ENCODE measurements at regions not wholly inside any gene's neighbourhood (a gene's known extent, or its start where the extent isn't known, plus 50 kb on each side); places are given as distances from the start of the nearest gene placed in this dataset.

- ChIA-PET CTCF (interaction anchor here (0.6 kb wide), 1 partner anchor 136 kb away, joined by 3 read pairs; no protein-coding TSS in a partner anchor), POLR2A (ENCODE audit: unreplicated experiment) (no interaction called here)
- H3K36me3 ChIP-seq (ENCODE audit: low read depth, low read length): no peaks in the 10 kb centered on the region
- intact Hi-C loops (cut with micrococcal nuclease): no loop called here
- H3K4me2 ChIP-seq (ENCODE audit: low read length): peak overlapping the region; percentile 43; the same call in 1 of the 2 replicates
- no peaks in the 10 kb centered on the region for H4K20me1 ChIP-seq (ENCODE audit: low read length)
- no peaks in the 10 kb centered on the region for H3F3A ChIP-seq (ENCODE audit: low read length, unreplicated experiment)
- peak; percentile 56 for ATAC-seq
- no peaks in the 10 kb centered on the region for H3K9me3 ChIP-seq (ENCODE audit: low read length)
- H3K4me1 ChIP-seq (ENCODE audit: insufficient read depth, low read length): peaks cover 24% of the 10 kb centered on the region
- H2AFZ ChIP-seq (ENCODE audit: low read length): no peak overlapping the region
- H3K27me3 ChIP-seq (ENCODE audit: low read length): no peaks in the 10 kb centered on the region
- TF ChIP-seq EZH2 (IDR thresholded peaks at IDR 0.05; ENCODE audit: low read length, unreplicated experiment) (no peak), CTCF (conservative IDR thresholded peaks at IDR 0.05; ENCODE audit: low read depth, low read length) (no peak), EZH2phosphoT487 (IDR thresholded peaks at IDR 0.05; ENCODE audit: borderline replicate concordance, low read length) (no peak)
- BruUV-seq (replicated peaks): no TSS peak
- no peak overlapping the region for H3K9ac ChIP-seq (ENCODE audit: low read length)
- peak; percentile 83 for DNase-seq
- H3K9me2 ChIP-seq (replicated peaks; ENCODE audit: low read length): no peaks in the 10 kb centered on the region
- no peak overlapping the region for H3K27ac ChIP-seq (ENCODE audit: low read length)
- no peak overlapping the region for H3K4me3 ChIP-seq (ENCODE audit: low read length)
- no peaks in the 10 kb centered on the region for H3K79me2 ChIP-seq (ENCODE audit: low read length)
These were observed 127.6 kb upstream of the LMO4 start for GRCh38 chr1:87200875-87201638.

DNA sequence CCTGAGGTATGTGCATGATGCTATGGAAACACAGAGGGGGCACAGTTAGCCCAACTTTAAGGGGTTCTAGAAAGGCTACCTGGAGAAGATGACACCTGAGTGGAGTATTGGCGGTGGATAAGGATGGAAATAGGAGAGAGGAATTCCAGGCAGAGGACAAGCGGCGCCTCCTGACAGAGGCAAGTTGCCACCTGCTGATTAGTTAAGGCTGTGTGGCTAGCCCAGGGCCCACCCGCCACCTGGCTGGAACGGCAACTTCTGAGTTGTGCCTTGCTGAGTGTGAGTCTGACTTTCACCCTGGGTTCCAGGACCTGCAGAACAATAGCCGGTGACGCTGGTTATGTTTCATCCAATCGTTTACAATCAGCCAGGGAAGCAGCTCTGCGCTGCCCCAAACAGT lies 126.9 kb upstream of the LMO4 start:
- Histone ChIP-seq H3K36me3 (ENCODE audit: low read depth, low read length) (no peaks in the 10 kb centered on the region), H3K27ac (ENCODE audit: low read length) (no peak overlapping the region), H3K9ac (ENCODE audit: low read length) (no peak overlapping the region), H3K4me3 (ENCODE audit: low read length) (no peak overlapping the region), H3K9me2 (replicated peaks; ENCODE audit: low read length) (no peaks in the 10 kb centered on the region), H3K79me2 (ENCODE audit: low read length) (no peaks in the 10 kb centered on the region), H3K4me1 (ENCODE audit: insufficient read depth, low read length) (peaks cover 24% of the 10 kb centered on the region), H3K27me3 (ENCODE audit: low read length) (no peaks in the 10 kb centered on the region), H3K9me3 (ENCODE audit: low read length) (no peaks in the 10 kb centered on the region), H3F3A (ENCODE audit: low read length, unreplicated experiment) (no peaks in the 10 kb centered on the region), H4K20me1 (ENCODE audit: low read length) (no peaks in the 10 kb centered on the region), H2AFZ (ENCODE audit: low read length) (no peak overlapping the region), H3K4me2 (ENCODE audit: low read length) (no peak overlapping the region)
- DNase-seq (no peak), ATAC-seq (no peak)
- TF ChIP-seq EZH2 (IDR thresholded peaks at IDR 0.05; ENCODE audit: low read length, unreplicated experiment): no peak
- intact Hi-C loops (cut with micrococcal nuclease): no loop called here
- ChIA-PET CTCF (no interaction called here), POLR2A (ENCODE audit: unreplicated experiment) (no interaction called here)
- BruUV-seq (replicated peaks): no TSS peak

DNA sequence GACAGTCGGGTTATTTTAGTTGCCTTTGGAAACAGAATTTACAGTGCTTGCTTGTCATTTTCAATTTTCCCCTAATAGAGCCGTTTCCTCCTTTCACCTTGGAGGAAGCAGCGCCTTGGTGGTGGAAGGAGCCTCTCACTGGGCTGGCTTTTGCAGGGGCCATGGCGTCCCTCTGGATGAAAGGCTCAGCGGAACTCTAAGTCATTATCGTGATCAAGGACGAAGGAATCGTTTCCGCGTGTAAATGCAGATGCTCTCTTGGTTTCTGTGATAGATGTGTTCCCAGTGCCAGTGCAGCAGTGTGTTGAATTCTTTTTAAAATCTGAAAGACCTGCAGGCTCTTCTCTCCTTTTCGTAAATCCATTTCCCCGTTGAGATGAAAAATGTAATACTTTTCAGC lies 126.2 kb upstream of the LMO4 start:
- no peak overlapping the region for H3K4me3 ChIP-seq (ENCODE audit: low read length)
- no peaks in the 10 kb centered on the region for H4K20me1 ChIP-seq (ENCODE audit: low read length)
- H3K27me3 ChIP-seq (ENCODE audit: low read length): no peaks in the 10 kb centered on the region
- H3K9me3 ChIP-seq (ENCODE audit: low read length): no peaks in the 10 kb centered on the region
- H2AFZ ChIP-seq (ENCODE audit: low read length): no peak overlapping the region
- H3K4me1 ChIP-seq (ENCODE audit: insufficient read depth, low read length): peaks cover 24% of the 10 kb centered on the region
- no peaks in the 10 kb centered on the region for H3K79me2 ChIP-seq (ENCODE audit: low read length)
- no peak for ATAC-seq
- H3F3A ChIP-seq (ENCODE audit: low read length, unreplicated experiment): no peaks in the 10 kb centered on the region
- ChIA-PET CTCF (no interaction called here), POLR2A (ENCODE audit: unreplicated experiment) (no interaction called here)
- intact Hi-C loops (cut with micrococcal nuclease): no loop called here
- no peaks in the 10 kb centered on the region for H3K36me3 ChIP-seq (ENCODE audit: low read depth, low read length)
- no peak for DNase-seq
- no peaks in the 10 kb centered on the region for H3K9me2 ChIP-seq (replicated peaks; ENCODE audit: low read length)
- TF ChIP-seq EZH2phosphoT487 (IDR thresholded peaks at IDR 0.05; ENCODE audit: borderline replicate concordance, low read length): no peak
- no peak for TF ChIP-seq EZH2 (IDR thresholded peaks at IDR 0.05; ENCODE audit: low read length, unreplicated experiment)
- TF ChIP-seq CTCF (conservative IDR thresholded peaks at IDR 0.05; ENCODE audit: low read depth, low read length): no peak
- H3K9ac ChIP-seq (ENCODE audit: low read length): no peak overlapping the region
- H3K4me2 ChIP-seq (ENCODE audit: low read length): no peak overlapping the region
- no peak overlapping the region for H3K27ac ChIP-seq (ENCODE audit: low read length)
- BruUV-seq (replicated peaks): no TSS peak
